Liver (tissue), 8 donors: ENCODE measurements at regions not wholly inside any gene's neighbourhood (a gene's known extent, or its start where the extent isn't known, plus 50 kb on each side); places are given as distances from the start of the nearest gene placed in this dataset.

Experiments
- DNase-seq: peaks from one replicate; pipeline ENCODE4 v3.0.0-alpha.2; 2017; ENCODE audit warnings: low spot score
- H3K27ac ChIP-seq, 2 donors: one replicate each; pipeline ENCODE4 v1.7.0; 2013; ENCODE audit warnings: inconsistent platforms in 2 of 2, low read length in 2 of 2, control low read depth in 1 of 2, low read depth in 1 of 2, mild to moderate bottlenecking in 1 of 2
- H3K27me3 ChIP-seq, 4 donors: one replicate each; pipeline versions ENCODE4 v1.6.1 to v1.7.0; 2013; ENCODE audit warnings: low read length in 3 of 4, inconsistent platforms in 1 of 4, mild to moderate bottlenecking in 1 of 4, moderate library complexity in 1 of 4; ENCODE audit not compliant: control insufficient read depth in 4 of 4, insufficient read depth in 4 of 4
- H3K36me3 ChIP-seq, 4 donors: one replicate each; pipeline versions ENCODE4 v1.6.1 to v1.7.0; 2013; ENCODE audit warnings: low read length in 3 of 4, mild to moderate bottlenecking in 3 of 4, low read depth in 1 of 4, moderate library complexity in 1 of 4; ENCODE audit not compliant: control insufficient read depth in 4 of 4, insufficient read depth in 3 of 4
- H3K4me1 ChIP-seq, 4 donors: one replicate each; pipeline versions ENCODE4 v1.6.1 to v1.7.0; 2013; ENCODE audit warnings: low read length in 3 of 4, mild to moderate bottlenecking in 3 of 4, moderate library complexity in 1 of 4; ENCODE audit not compliant: control insufficient read depth in 4 of 4, insufficient read depth in 4 of 4
- H3K4me3 ChIP-seq, 3 donors: one replicate each; pipeline versions ENCODE4 v1.6.1 to v1.7.0; 2013; ENCODE audit warnings: low read length in 3 of 3, control low read depth in 1 of 3, low read depth in 1 of 3, mild to moderate bottlenecking in 1 of 3
- H3K9ac ChIP-seq, 2 donors: one replicate each; pipeline ENCODE4 v1.7.0; 2013; ENCODE audit warnings: low read length in 2 of 2, mild to moderate bottlenecking in 2 of 2, moderate library complexity in 2 of 2, control low read depth in 1 of 2, low read depth in 1 of 2
- H3K9me3 ChIP-seq, 4 donors: one replicate each; pipeline versions ENCODE4 v1.6.1 to v1.7.0; 2013; ENCODE audit warnings: low read length in 3 of 4; ENCODE audit not compliant: control insufficient read depth in 4 of 4
- ATF3 ChIP-seq: IDR thresholded peaks from 2 replicates; pipeline ENCODE4 v1.6.1; 2016; ENCODE audit warnings: antibody characterized with exemption
- CTCF ChIP-seq: fragments of 150-350 bp; IDR thresholded peaks from 2 replicates; pipeline ENCODE4 v1.5.1; 2017; ENCODE audit warnings: improper control_type of control experiment, low read depth, low read length; ENCODE audit not compliant: missing input control
- EGR1 ChIP-seq, 2 donors: IDR thresholded peaks; 2 replicates each; pipeline ENCODE4 v1.6.1; 2016 to 2018; ENCODE audit warnings: antibody characterized with exemption in 2 of 2, low read depth in 2 of 2
- FOXA2 ChIP-seq: IDR thresholded peaks from 2 replicates; pipeline ENCODE4 v1.6.1; 2016; ENCODE audit warnings: antibody characterized with exemption
- GABPA ChIP-seq, 2 donors: IDR thresholded peaks in 1 of 2; conservative IDR thresholded peaks in 1 of 2; 2 replicates each; pipeline ENCODE4 v1.6.1; 2016; ENCODE audit warnings: antibody characterized with exemption in 2 of 2, mild to moderate bottlenecking in 1 of 2, moderate library complexity in 1 of 2
- HNF4A ChIP-seq, 2 donors: conservative IDR thresholded peaks; 2 replicates each; pipeline ENCODE4 v1.6.1; 2016; ENCODE audit warnings: antibody characterized with exemption in 2 of 2, mild to moderate bottlenecking in 2 of 2
- HNF4G ChIP-seq: IDR thresholded peaks from 2 replicates; pipeline ENCODE4 v1.6.1; 2016; ENCODE audit warnings: antibody characterized with exemption
- JUND ChIP-seq, 2 donors: IDR thresholded peaks; 2 replicates each; pipeline ENCODE4 v1.6.1; 2016; ENCODE audit warnings: antibody characterized with exemption in 2 of 2
- MAX ChIP-seq: IDR thresholded peaks from 2 replicates; pipeline ENCODE4 v1.6.1; 2016; ENCODE audit warnings: antibody characterized with exemption
- NR2F2 ChIP-seq: IDR thresholded peaks from 2 replicates; pipeline ENCODE4 v1.6.1; 2016; ENCODE audit warnings: antibody characterized with exemption
- RAD21 ChIP-seq, 2 donors: IDR thresholded peaks; 2 replicates each; pipeline ENCODE4 v1.6.1; 2016; ENCODE audit warnings: antibody characterized with exemption in 2 of 2, mild to moderate bottlenecking in 2 of 2
- RXRA ChIP-seq, 2 donors: IDR thresholded peaks; 2 replicates each; pipeline ENCODE4 v1.6.1; 2017 to 2018; ENCODE audit warnings: antibody characterized with exemption in 2 of 2, mild to moderate bottlenecking in 1 of 2
- SP1 ChIP-seq: IDR thresholded peaks from 2 replicates; pipeline ENCODE4 v1.6.1; 2018; ENCODE audit warnings: antibody characterized with exemption, mild to moderate bottlenecking
- TAF1 ChIP-seq: conservative IDR thresholded peaks from 2 replicates; pipeline ENCODE4 v1.6.1; 2016; ENCODE audit warnings: antibody characterized with exemption, mild to moderate bottlenecking
- YY1 ChIP-seq: IDR thresholded peaks from 2 replicates; pipeline ENCODE4 v1.6.1; 2016; ENCODE audit warnings: antibody characterized with exemption, mild to moderate bottlenecking
- ZBTB33 ChIP-seq: IDR thresholded peaks from 2 replicates; pipeline ENCODE4 v1.6.1; 2016; ENCODE audit warnings: antibody characterized with exemption
- WGBS: extraction: QIAGEN DNeasy Blood & Tissue Kit; methylation state at CpG from one replicate; pipeline ENCODE4 v1.1.7; 2013; 5-methylcytosine and 5-hydroxymethylcytosine counted together
- TF ChIP-seq, protein P1 (sequence below): IDR thresholded peaks from 2 replicates; pipeline ENCODE4 v1.6.1; 2016; ENCODE audit warnings: antibody characterized with exemption, mild to moderate bottlenecking
- donor health status: healthy.
- donor health status: healthy.
- donor health status: healthy.
- donor health status: healthy.
- donor health status: healthy.

DNA sequence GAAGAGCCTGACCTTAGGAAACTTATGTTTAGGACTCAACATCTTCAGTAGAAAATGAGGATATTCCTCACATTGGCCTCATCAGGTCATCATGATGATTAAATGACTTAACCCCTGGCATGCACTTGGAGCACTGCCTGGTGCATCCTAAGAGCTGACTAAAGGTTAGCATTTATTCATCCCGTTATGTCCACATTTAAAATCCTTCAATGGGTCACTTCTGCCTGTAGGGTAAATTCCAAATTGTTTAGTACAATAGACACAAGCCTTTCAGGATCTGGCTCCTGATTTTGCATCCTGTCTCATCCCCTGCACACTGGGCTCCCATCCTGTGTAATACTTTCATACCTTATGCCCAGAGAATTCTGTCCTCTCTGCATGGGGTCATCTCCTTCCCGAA, 195.2 kb upstream of the MCTP2 start:
- Histone ChIP-seq H3K27me3 (peaks cover 0 to 2% (median 0%) of the 10 kb centered on the region in 4 donors), H3K4me1 (no peaks in the 10 kb centered on the region), H3K9me3 (no peaks in the 10 kb centered on the region), H3K4me3 (no peak overlapping the region), H3K27ac (no peak overlapping the region), H3K9ac (no peak overlapping the region), H3K36me3 (no peaks in the 10 kb centered on the region)
- TF ChIP-seq RXRA (IDR thresholded peaks at IDR 0.05) (no peak), GABPA (IDR thresholded peaks at IDR 0.05 in 1 of 2, conservative IDR thresholded peaks at IDR 0.05 in 1 of 2) (no peak), ZBTB33 (no peak), MAX (no peak), YY1 (no peak), FOXA2 (no peak), ATF3 (no peak), HNF4G (no peak), HNF4A (conservative IDR thresholded peaks at IDR 0.05) (no peak), RAD21 (IDR thresholded peaks at IDR 0.05) (no peak)
- TF ChIP-seq, protein P1, sequence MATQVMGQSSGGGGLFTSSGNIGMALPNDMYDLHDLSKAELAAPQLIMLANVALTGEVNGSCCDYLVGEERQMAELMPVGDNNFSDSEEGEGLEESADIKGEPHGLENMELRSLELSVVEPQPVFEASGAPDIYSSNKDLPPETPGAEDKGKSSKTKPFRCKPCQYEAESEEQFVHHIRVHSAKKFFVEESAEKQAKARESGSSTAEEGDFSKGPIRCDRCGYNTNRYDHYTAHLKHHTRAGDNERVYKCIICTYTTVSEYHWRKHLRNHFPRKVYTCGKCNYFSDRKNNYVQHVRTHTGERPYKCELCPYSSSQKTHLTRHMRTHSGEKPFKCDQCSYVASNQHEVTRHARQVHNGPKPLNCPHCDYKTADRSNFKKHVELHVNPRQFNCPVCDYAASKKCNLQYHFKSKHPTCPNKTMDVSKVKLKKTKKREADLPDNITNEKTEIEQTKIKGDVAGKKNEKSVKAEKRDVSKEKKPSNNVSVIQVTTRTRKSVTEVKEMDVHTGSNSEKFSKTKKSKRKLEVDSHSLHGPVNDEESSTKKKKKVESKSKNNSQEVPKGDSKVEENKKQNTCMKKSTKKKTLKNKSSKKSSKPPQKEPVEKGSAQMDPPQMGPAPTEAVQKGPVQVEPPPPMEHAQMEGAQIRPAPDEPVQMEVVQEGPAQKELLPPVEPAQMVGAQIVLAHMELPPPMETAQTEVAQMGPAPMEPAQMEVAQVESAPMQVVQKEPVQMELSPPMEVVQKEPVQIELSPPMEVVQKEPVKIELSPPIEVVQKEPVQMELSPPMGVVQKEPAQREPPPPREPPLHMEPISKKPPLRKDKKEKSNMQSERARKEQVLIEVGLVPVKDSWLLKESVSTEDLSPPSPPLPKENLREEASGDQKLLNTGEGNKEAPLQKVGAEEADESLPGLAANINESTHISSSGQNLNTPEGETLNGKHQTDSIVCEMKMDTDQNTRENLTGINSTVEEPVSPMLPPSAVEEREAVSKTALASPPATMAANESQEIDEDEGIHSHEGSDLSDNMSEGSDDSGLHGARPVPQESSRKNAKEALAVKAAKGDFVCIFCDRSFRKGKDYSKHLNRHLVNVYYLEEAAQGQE, result no peak
- WGBS, result 67% methylated on average over 2 of the region's 2 CpGs
- no peak for DNase-seq

DNA sequence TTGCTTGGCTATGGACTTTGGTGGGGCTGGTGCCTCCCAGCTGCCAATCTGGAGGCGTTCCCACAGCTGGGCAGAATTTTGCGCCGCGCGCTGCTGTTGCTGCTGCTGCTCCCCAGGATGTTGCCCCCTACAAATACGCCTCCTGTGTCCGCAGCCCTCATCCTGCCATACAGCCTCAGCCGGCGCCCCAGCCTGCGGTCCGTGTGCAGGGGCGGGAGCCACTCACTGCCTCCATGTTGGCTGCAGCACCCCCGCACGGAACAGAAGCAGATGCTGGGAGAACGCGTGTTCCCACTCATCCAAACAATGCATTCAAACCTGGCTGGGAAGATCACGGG, 197.7 kb upstream of the MCTP2 start:
- 89% methylated on average over 17 of the region's 17 CpGs for WGBS
- no peak for DNase-seq
- H3K27ac ChIP-seq, result no peak overlapping the region

More for the DNA sequence above, 197.7 kb upstream of the MCTP2 start:
- Histone ChIP-seq H3K4me1 (no peaks in the 10 kb centered on the region), H3K9ac (no peak overlapping the region), H3K4me3 (no peak overlapping the region), H3K36me3 (no peaks in the 10 kb centered on the region), H3K9me3 (no peaks in the 10 kb centered on the region), H3K27me3 (peaks cover 0 to 2% (median 0%) of the 10 kb centered on the region in 4 donors)
- no peak for TF ChIP-seq MAX
- TF ChIP-seq, protein P1, result no peak
- TF ChIP-seq EGR1 (IDR thresholded peaks at IDR 0.05; ENCODE audit: low read depth in 2 of 2), result no peak
- TF ChIP-seq NR2F2, result no peak
- no peak for TF ChIP-seq RAD21 (IDR thresholded peaks at IDR 0.05)
- TF ChIP-seq SP1, result no peak
- TF ChIP-seq HNF4G, result no peak
- TF ChIP-seq JUND (IDR thresholded peaks at IDR 0.05), result no peak
- no peak for TF ChIP-seq CTCF
- no peak for TF ChIP-seq TAF1
- no peak for TF ChIP-seq HNF4A (conservative IDR thresholded peaks at IDR 0.05)
